ENCODE measurements at regions not wholly inside any gene's neighbourhood (a gene's known extent, or its start where the extent isn't known, plus 50 kb on each side); places are given as distances from the start of the nearest gene placed in this dataset.

GRCh38 chr22:19576460-19577421 lies 52.5 kb upstream of the CLDN5 start (continued):
- TF ChIP-seq RBM14 (IDR thresholded peaks at IDR 0.05; ENCODE audit: borderline replicate concordance, insufficient read depth, low read depth, low read length) (no peak), RBBP5 (IDR thresholded peaks at IDR 0.05; ENCODE audit: borderline replicate concordance, insufficient read depth, low read length, poor library complexity, severe bottlenecking) (no peak), CREBBP (IDR thresholded peaks at IDR 0.05; ENCODE audit: low read depth, low read length) (no peak), DMBX1 (CRISPR knock-in tag; IDR thresholded peaks at IDR 0.05; ENCODE audit: borderline replicate concordance) (0 out of 2 replicates have a peak, but pooled peaks have one; percentile 22), RAD51 (IDR thresholded peaks at IDR 0.05; ENCODE audit: borderline replicate concordance, low read depth) (no peak), TBL1XR1 (IDR thresholded peaks at IDR 0.05; ENCODE audit: low read length in 2 of 2) (0 out of 4 replicates have a peak, but pooled peaks of 1 of the 2 experiments have one; percentile 2), RBM22 (IDR thresholded peaks at IDR 0.05; ENCODE audit: low read depth, low read length, poor library complexity, severe bottlenecking) (no peak), ZBTB17 (CRISPR knock-in tag; IDR thresholded peaks at IDR 0.05) (peak; percentile 47; the same call in 1 of the 2 replicates), ZNF316 (IDR thresholded peaks at IDR 0.05) (no peak), TCF7 (IDR thresholded peaks at IDR 0.05; ENCODE audit: borderline replicate concordance) (peak; percentile 61; the same call in 1 of the 2 replicates), ZNF512 (tag; IDR thresholded peaks at IDR 0.05) (no peak), SMC3 (conservative IDR thresholded peaks at IDR 0.05; ENCODE audit: insufficient read depth, low read depth, low read length) (no peak), MTA3 (IDR thresholded peaks at IDR 0.05; ENCODE audit: borderline replicate concordance) (0 out of 2 replicates have a peak, but pooled peaks have one; percentile 55), ZNF445 (CRISPR knock-in tag; IDR thresholded peaks at IDR 0.05; ENCODE audit: low read depth) (no peak), TGIF2 (CRISPR knock-in tag; IDR thresholded peaks at IDR 0.05) (no peak), CBX3 (IDR thresholded peaks at IDR 0.05; ENCODE audit: borderline replicate concordance in 1 of 2, low read length in 2 of 2) (peak in 1 of 2 experiments; percentile 26; a peak in 1 of 3 replicates), ELF4 (CRISPR knock-in tag; IDR thresholded peaks at IDR 0.05) (peak; percentile 28), RBM15 (IDR thresholded peaks at IDR 0.05; ENCODE audit: insufficient read depth, low read length) (no peak)
